ENCODE measurements at regions not wholly inside any gene's neighbourhood (a gene's known extent, or its start where the extent isn't known, plus 50 kb on each side); places are given as distances from the start of the nearest gene placed in this dataset.

DNA sequence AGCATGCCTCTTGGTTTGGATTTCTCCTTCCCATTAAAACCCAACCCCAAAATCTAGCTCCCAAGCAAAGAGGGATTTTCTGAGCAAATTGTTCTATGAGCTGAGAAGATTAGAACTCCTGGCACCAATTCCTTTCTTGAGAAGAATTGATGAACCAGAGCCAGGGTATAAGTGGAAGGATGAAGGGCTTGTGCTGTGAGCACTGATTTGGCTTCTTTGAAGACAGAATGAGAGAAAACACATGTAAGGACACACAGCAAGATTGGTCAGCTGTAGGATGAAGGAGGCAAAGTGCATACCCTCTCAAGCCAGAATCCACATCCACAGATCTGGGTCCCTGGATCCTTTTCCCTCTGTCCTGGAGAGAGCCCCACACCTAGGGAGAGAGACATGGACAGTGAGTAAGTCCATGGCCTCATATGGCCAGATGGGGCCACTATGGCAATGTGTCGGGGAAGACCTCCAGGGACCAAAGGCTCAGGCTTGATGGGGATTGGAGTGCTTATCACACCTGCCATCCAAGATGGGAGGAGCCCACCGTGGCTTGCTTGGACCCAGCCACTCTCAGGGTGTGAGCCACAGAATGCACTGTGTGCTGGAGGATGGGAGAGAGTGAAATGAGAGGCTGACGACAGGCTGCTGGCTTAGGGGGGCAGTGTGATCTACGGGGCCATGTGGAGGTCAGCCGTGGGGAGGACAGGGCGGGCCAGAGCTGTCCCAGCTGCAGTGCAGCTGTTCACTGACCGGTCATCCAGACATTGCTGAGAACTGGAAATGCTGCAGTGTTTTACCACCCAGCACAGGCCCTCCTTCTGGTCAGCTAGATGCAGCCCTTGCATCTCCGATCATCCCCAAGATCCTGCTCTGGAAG is 339.8 kb downstream of the CYP26B1 start:
- DNase-seq (ENCODE audit: extremely low read depth, low read depth): no peak
- TF ChIP-seq, protein P1, sequence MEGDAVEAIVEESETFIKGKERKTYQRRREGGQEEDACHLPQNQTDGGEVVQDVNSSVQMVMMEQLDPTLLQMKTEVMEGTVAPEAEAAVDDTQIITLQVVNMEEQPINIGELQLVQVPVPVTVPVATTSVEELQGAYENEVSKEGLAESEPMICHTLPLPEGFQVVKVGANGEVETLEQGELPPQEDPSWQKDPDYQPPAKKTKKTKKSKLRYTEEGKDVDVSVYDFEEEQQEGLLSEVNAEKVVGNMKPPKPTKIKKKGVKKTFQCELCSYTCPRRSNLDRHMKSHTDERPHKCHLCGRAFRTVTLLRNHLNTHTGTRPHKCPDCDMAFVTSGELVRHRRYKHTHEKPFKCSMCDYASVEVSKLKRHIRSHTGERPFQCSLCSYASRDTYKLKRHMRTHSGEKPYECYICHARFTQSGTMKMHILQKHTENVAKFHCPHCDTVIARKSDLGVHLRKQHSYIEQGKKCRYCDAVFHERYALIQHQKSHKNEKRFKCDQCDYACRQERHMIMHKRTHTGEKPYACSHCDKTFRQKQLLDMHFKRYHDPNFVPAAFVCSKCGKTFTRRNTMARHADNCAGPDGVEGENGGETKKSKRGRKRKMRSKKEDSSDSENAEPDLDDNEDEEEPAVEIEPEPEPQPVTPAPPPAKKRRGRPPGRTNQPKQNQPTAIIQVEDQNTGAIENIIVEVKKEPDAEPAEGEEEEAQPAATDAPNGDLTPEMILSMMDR (IDR thresholded peaks at IDR 0.05; ENCODE audit: low read depth, low read length): no peak

DNA sequence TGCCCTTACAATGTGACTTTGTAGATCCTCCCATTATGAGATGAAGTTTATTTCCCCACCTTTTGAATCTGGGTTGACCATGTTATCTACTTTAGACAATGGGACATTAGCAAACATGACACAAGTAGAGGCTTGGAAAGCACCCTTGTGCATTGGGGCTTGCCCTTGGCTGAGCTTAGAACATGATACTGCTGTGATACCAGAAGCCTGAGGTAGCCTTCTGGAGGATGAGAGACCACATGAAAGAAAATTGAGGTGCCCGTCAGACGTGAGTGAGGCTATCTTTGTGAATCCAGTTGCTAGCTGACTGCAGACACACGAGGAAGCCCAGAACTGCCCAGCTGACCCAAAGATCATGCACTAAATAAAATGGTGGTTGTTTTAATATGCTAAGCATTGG is 341.2 kb downstream of the CYP26B1 start:
- no peak for DNase-seq (ENCODE audit: extremely low read depth, low read depth)
- TF ChIP-seq, protein P1 (IDR thresholded peaks at IDR 0.05; ENCODE audit: low read depth, low read length): no peak

DNA sequence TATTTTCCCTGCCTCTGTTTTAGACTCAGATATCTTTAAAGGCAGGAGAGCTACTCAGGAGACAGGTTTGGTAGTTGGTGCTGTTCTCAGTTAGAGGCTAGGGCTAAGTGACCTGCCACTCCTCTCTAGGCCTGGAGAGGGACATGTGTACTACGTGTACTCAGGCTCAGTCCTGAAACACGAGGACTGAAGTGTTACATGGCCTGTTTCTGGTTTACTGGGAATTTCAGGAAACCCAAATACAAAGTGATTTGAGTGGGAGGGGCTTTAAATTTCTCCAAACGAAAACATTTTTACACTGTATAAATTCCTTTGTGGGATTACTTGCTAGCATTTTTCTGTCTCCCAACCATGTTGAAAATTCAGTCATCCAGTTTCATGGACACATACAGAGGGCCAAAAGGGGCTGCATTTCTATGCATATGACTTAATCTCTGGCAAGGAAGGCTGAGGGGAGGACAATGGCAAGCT is 343.3 kb downstream of the CYP26B1 start:
- DNase-seq (ENCODE audit: extremely low read depth, low read depth): no peak
- TF ChIP-seq, protein P1 (IDR thresholded peaks at IDR 0.05; ENCODE audit: low read depth, low read length): peak; percentile 39

DNA sequence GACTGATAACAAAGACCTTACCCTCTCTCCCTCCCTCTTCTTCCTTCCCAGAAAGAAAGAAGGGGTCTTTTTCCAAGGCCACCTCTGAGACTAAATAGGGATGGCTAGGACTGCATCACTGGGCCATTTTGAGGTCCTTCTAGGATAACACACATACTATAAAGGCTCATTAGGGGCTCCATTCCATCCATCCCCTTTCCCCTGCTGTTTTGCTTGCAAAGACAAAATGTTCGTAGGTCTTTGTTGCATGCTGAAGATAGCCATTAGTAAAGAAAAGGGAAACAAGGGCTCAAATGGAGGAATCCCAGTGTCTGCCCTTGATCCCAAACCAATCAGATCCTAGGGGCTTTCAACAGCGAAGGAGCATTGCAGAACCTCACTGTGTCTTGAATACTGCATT is 344.3 kb downstream of the CYP26B1 start:
- TF ChIP-seq, protein P1 (IDR thresholded peaks at IDR 0.05; ENCODE audit: low read depth, low read length): no peak
- DNase-seq (ENCODE audit: extremely low read depth, low read depth): no peak

DNA sequence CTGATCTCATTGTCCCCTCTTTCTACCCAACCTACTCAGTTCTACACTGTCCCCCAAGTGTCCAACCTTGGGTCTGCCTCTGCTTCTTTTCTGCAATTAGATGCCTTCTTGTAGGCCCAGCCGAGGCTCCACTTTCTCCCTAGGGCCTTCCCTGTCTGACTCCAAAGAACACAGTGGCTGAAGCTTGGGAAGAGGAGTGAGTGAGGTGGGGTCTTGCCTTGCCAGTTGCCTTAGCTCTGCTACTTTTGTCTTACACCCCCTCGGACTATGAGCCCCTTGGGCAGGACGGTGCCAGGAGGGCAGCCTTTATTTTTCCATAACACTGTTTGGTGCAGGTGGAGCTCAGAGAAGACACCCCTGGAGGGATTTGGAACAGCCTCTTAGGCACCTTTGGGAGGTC is 345.1 kb downstream of the CYP26B1 start:
- no peak for DNase-seq (ENCODE audit: extremely low read depth, low read depth)
- TF ChIP-seq, protein P1 (IDR thresholded peaks at IDR 0.05; ENCODE audit: low read depth, low read length): no peak

DNA sequence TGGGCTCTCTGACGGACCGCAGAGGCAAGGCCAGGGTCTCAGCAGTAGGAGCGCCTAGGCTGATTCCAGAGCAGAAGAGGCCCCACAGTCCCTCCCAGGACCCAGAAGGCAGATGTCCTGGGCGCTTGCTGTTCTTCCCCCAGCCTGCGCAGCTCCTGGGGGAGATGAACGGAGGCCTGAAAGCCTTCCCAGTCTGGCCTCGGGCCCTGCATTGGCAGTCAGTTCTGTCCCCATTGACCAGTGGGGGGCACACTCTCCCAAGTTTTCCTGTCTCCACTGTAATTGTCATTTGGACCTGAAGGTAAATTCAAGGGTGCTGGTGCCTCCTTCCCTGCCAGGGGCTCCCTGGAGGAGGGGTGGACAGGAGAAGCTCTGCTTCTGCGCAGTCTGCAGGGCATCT is 345.7 kb downstream of the CYP26B1 start:
- no peak for DNase-seq (ENCODE audit: extremely low read depth, low read depth)
- TF ChIP-seq, protein P1 (IDR thresholded peaks at IDR 0.05; ENCODE audit: low read depth, low read length): peak; percentile 75

DNA sequence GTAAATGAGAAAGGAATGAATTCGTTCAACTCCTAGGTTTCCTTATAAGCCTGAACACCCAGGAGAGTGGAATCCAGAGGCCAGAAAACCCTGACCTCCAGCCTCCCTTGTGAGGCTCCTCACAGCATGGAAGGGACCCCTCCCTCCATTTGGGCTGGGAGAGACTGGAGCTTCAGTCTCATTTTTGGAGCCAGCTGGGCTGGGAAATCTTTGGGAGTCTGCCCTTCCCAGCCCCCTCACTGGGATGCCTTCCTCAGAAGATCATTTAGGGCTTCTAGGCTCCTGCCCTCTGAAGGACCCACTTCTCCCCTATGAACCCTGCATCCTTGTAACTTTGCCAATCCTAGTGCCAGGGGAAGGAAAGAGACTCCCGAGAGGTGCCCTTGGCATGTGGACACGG is 346.1 kb downstream of the CYP26B1 start:
- TF ChIP-seq, protein P1 (IDR thresholded peaks at IDR 0.05; ENCODE audit: low read depth, low read length): no peak

More for the DNA sequence above, 346.1 kb downstream of the CYP26B1 start:
- DNase-seq (ENCODE audit: extremely low read depth, low read depth): no peak

Measured in AG09319 (cell line).